Ishikawa (cell line): ENCODE measurements at regions not wholly inside any gene's neighbourhood (a gene's known extent, or its start where the extent isn't known, plus 50 kb on each side); places are given as distances from the start of the nearest gene placed in this dataset.

Source experiments
- CEBPB ChIP-seq: IDR thresholded peaks from 2 replicates; pipeline ENCODE4 v1.6.1; 2012
- CREB1 ChIP-seq: IDR thresholded peaks from 2 replicates; pipeline ENCODE4 v1.6.1; 2012; ENCODE audit warnings: low read depth
- EGR1 ChIP-seq: IDR thresholded peaks from 2 replicates; pipeline ENCODE4 v1.6.1; 2012
- EP300 ChIP-seq: IDR thresholded peaks from 2 replicates; pipeline ENCODE4 v1.6.1; 2012; ENCODE audit warnings: borderline replicate concordance
- FOXM1 ChIP-seq: IDR thresholded peaks from 2 replicates; pipeline ENCODE4 v1.6.1; 2012; ENCODE audit warnings: low read depth, borderline replicate concordance
- MAX ChIP-seq: IDR thresholded peaks from 2 replicates; pipeline ENCODE4 v1.6.1; 2012
- NFIC ChIP-seq: IDR thresholded peaks from 2 replicates; pipeline ENCODE4 v1.6.1; 2012
- RAD21 ChIP-seq: IDR thresholded peaks from 2 replicates; pipeline ENCODE4 v1.6.1; 2012; ENCODE audit warnings: low read depth
- TAF1 ChIP-seq: IDR thresholded peaks from 2 replicates; pipeline ENCODE4 v1.6.1; 2012; ENCODE audit warnings: low read depth, mild to moderate bottlenecking
- TCF12 ChIP-seq: IDR thresholded peaks from 2 replicates; pipeline ENCODE4 v1.6.1; 2012; ENCODE audit warnings: low read depth
- TEAD4 ChIP-seq: IDR thresholded peaks from 2 replicates; pipeline ENCODE4 v1.6.1; 2012
- YY1 ChIP-seq: IDR thresholded peaks from 2 replicates; pipeline ENCODE4 v1.6.1; 2012; ENCODE audit warnings: low read depth
- ZBTB7A ChIP-seq: IDR thresholded peaks from 2 replicates; pipeline ENCODE4 v1.6.1; 2012; ENCODE audit warnings: low read depth
- TF ChIP-seq, protein P1 (sequence below): IDR thresholded peaks from 2 replicates; pipeline ENCODE4 v1.6.1; 2012; ENCODE audit warnings: low read depth, mild to moderate bottlenecking
- TF ChIP-seq, protein P2 (sequence below): IDR thresholded peaks from 2 replicates; pipeline ENCODE4 v1.6.1; 2012

- no peak for TF ChIP-seq FOXM1
- TF ChIP-seq EP300, result no peak
- TF ChIP-seq, protein P1, sequence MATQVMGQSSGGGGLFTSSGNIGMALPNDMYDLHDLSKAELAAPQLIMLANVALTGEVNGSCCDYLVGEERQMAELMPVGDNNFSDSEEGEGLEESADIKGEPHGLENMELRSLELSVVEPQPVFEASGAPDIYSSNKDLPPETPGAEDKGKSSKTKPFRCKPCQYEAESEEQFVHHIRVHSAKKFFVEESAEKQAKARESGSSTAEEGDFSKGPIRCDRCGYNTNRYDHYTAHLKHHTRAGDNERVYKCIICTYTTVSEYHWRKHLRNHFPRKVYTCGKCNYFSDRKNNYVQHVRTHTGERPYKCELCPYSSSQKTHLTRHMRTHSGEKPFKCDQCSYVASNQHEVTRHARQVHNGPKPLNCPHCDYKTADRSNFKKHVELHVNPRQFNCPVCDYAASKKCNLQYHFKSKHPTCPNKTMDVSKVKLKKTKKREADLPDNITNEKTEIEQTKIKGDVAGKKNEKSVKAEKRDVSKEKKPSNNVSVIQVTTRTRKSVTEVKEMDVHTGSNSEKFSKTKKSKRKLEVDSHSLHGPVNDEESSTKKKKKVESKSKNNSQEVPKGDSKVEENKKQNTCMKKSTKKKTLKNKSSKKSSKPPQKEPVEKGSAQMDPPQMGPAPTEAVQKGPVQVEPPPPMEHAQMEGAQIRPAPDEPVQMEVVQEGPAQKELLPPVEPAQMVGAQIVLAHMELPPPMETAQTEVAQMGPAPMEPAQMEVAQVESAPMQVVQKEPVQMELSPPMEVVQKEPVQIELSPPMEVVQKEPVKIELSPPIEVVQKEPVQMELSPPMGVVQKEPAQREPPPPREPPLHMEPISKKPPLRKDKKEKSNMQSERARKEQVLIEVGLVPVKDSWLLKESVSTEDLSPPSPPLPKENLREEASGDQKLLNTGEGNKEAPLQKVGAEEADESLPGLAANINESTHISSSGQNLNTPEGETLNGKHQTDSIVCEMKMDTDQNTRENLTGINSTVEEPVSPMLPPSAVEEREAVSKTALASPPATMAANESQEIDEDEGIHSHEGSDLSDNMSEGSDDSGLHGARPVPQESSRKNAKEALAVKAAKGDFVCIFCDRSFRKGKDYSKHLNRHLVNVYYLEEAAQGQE, result no peak
Measured at GRCh38 chr7:120023494-120024167, 249.3 kb upstream of the KCND2 start.

DNA sequence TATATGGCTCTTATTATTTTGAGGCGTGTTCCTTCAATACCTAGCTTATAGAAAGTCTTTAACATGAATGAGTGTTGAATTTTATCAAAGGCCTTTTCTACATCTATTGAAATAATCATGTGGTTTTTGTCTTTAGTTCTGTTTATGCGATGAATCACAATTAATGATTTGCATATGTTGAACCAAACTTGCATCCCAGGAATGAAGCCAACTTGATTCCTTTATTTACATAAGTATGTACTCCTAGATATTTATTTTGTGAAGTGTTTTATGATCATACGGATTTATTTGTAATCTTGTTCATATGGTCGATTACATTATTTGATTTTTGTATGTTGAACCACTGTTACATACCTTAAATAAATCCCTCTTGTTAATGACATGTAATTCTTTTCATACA, 244.3 kb upstream of the KCND2 start:
- no peak for TF ChIP-seq TAF1
- TF ChIP-seq ZBTB7A, result no peak
- no peak for TF ChIP-seq RAD21
- no peak for TF ChIP-seq CREB1
- no peak for TF ChIP-seq TEAD4
- TF ChIP-seq, protein P1, result no peak
- TF ChIP-seq EGR1, result no peak
- TF ChIP-seq, protein P2, sequence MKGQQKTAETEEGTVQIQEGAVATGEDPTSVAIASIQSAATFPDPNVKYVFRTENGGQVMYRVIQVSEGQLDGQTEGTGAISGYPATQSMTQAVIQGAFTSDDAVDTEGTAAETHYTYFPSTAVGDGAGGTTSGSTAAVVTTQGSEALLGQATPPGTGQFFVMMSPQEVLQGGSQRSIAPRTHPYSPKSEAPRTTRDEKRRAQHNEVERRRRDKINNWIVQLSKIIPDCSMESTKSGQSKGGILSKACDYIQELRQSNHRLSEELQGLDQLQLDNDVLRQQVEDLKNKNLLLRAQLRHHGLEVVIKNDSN, result no peak
- no peak for TF ChIP-seq YY1
- TF ChIP-seq TCF12, result no peak

DNA sequence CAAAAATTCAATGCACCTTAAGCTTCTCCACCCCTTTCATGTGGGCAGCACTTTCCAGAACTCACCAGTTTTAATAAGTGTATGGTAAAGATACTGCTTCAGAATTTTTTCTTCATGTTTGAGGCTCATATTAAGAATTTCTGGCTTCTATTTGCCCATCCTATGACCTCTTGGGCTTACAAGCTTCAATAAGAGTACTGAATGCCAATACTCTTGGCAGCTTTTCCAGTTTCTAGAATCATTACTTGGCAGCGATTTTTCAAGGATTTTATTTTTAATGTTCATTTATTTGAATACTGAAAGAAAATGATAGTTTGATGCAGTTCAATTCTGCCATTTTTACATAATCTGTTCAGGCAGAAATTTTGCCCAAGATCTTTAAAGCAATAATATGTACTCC, 242.1 kb upstream of the KCND2 start:
- TF ChIP-seq, protein P1, result no peak
- no peak for TF ChIP-seq TAF1
- no peak for TF ChIP-seq CEBPB
- no peak for TF ChIP-seq EGR1
- no peak for TF ChIP-seq NFIC
- no peak for TF ChIP-seq TEAD4
- no peak for TF ChIP-seq CREB1

DNA sequence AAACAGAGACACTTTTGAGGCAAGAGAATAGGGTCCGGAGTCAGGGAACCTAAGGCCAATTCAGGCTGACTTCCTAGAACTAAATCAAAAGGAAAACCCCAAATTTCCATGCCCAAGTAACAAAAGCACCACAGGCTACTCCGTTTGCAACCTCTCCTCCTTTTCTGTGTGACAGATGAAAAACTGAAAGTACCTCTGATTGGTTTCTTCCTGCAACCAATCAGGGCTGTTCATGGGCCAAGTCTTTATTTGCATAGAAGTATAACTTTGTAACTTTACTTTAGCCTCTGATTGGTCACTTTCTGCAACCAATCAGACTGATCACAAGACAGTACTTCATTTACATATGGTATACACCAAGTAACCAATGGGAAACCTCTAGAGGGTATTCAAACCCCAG, 239.9 kb upstream of the KCND2 start:
- TF ChIP-seq EGR1, result no peak
- no peak for TF ChIP-seq EP300
- TF ChIP-seq, protein P2, result no peak
- no peak for TF ChIP-seq FOXM1
- TF ChIP-seq TAF1, result no peak
- TF ChIP-seq, protein P1, result no peak
- TF ChIP-seq ZBTB7A, result no peak
- TF ChIP-seq CEBPB, result no peak
- TF ChIP-seq CREB1, result no peak
- no peak for TF ChIP-seq TCF12
- TF ChIP-seq MAX, result no peak
- TF ChIP-seq TEAD4, result no peak
- no peak for TF ChIP-seq RAD21
- TF ChIP-seq NFIC, result no peak
- TF ChIP-seq YY1, result no peak
